Activated CD4-positive, alpha-beta T cell treated with anti-CD3 and anti-CD28 coated beads, Interleukin-2, amount 50 U/mL, for 48 hours (primary cell): ENCODE measurements at regions not wholly inside any gene's neighbourhood (a gene's known extent, or its start where the extent isn't known, plus 50 kb on each side); places are given as distances from the start of the nearest gene placed in this dataset.

Experiments used
- DNase-seq, 2 experiments: peaks; one replicate each; pipeline ENCODE4 v3.0.0-alpha.2; 2020

GRCh38 chr13:51518827-51519226 lies 65.4 kb upstream of the WDFY2 start:
- peak; percentile 20 to 26 for DNase-seq

GRCh38 chr13:51519771-51520216 lies 64.5 kb upstream of the WDFY2 start:
- no peak for DNase-seq

- no peak for DNase-seq
These were observed 63.7 kb upstream of the WDFY2 start for GRCh38 chr13:51520524-51520923.

DNA sequence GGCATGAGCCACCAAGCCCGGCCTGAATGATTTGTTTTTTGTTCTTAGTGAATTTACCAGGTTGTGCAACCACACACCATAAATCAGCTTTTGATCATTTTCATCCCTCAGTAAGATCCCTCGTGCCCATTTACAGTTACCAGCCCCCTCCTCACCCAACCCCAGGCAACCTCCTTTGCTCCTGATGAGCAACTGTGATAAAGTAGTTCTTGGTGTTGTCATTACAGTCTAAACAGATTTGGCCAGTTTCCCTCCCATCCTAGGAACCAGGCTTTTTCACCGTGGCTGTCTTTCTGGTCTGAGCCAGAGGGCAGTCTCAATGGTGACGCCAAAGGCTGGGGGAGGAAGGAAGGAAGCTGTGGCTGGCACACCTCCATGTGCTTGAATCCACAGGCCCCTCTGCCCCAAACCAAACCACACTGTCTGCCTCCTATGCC lies 61.2 kb upstream of the WDFY2 start:
- DNase-seq = peak in 1 of 2 experiments; percentile 39

DNA sequence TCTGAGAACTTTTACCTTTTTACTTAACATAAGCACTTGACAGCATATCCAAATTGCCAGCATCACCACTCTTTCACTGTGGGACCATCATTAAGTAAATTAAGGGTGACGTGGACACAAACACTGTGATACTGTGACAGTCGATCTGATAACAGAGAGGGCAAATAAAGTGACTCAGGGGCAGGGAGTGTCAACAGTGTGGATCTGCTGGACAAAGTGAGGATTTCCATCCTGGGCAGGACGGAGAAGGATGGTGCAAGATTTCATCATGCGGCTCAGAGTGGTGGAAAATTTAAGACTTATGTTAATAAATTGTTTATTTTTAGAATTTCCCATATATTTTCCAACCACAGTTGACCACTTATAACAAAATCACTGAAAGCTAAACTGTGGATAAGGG lies 60.0 kb upstream of the WDFY2 start:
- no peak for DNase-seq

DNA sequence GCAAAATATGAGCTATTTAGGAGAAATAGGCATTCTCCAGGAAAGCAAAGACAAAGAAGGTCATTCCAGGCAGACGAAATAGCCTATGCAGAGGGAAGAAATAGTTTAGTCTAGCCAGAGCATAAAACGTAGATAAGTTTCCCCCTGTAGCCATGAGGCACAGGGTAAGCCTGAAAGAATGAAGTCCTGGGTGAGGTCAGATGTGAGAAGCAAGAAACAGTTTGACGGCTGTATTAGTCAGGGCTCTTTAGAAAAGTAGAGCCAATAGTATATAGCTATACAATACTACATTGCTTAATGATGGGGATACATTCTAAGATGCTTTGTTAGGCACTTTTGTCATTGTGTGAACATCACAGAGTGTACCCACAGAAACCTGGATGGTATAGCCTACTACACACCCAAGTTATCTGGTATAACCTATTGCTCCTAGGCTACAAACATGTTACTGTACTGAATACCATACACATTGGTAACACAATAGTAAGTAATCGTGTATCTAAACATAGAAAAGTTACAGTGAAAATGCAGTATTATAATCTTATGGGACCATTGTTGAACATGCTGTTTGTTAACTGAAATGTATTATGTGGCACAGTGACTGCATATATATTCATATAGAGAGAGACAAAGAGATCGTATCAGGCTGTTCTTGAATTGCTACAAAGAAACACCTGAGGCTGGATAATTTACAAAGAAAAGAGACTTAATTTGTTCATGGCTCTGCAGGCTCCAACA lies 59.3 kb upstream of the WDFY2 start:
- no peak for DNase-seq

- DNase-seq = no peak
These were observed 58.6 kb upstream of the WDFY2 start for GRCh38 chr13:51525567-51526167.

DNA sequence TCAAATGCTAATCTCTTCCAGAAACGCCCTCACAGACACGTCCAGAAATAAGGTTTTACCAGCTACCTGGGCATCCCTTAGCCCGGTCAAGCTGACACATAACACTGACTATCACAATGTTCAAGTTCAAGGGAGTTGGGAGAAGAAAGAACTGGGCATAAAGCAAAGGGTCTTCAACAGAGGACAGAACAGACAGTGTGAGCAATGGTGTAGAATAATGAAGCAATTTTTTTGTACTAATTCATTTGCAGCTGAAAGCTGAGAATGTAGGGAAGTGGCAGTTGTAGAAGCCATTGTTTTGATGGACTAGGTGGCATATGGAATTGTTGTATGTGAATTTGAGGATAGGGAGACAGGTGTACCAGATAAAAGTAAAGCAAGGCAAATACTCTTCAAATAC lies 58.1 kb upstream of the WDFY2 start:
- no peak for DNase-seq

GRCh38 chr13:51532736-51533197 lies 51.5 kb upstream of the WDFY2 start:
- DNase-seq = no peak

DNA sequence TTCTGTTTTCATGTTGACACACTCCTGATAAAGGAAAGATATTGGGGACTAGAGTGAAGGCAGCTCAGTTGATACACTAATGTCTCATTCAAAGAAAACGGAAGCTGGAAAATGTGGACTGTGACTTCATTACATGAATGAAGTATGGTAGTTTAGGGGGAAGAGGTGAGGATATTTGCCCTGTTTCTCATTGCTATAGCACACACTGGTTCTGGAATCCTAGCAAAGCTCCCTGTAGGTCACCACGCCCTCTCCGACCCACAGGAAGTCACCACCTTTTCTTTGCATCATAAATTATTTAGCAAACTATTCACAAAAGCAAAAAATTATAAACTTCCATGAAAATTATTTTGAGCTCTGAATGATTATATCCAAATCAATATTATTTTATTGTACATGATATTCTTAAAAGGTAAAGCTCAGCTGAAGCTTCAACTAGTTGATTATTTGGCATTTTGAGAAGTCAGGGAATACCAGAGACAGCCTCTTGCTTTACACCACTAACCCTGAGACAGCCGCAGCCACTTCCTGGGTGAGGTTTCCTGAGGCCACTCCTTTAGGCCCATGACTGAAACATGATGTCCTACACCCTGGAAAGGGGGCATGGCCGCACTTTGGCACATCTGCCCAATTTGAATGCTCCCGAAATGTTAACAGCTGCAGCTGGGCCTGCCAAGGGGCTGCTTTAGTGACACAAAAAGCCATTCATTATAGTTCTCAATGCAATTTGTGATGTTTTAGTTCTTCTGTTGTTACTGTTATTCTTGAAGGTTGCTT lies 50.0 kb upstream of the WDFY2 start:
- peak; percentile 39 to 41 for DNase-seq
